DND-41 (cell line): ENCODE measurements at regions not wholly inside any gene's neighbourhood (a gene's known extent, or its start where the extent isn't known, plus 50 kb on each side); places are given as distances from the start of the nearest gene placed in this dataset.
"Not testable (repeated sequence)": the region's sequence is repeated elsewhere in the genome, so short reads cannot be mapped to it uniquely, and the experiment has no call there.

Experiments used
- ATAC-seq: fragments of 200-7000 bp; cut with Tn5 transposase; 3 replicates; pipeline ENCODE4 v1.9.1; 2021; ENCODE audit warnings: low read depth; ENCODE audit not compliant: insufficient read depth
- DNase-seq: peaks from one replicate; pipeline ENCODE4 v3.0.0-alpha.2; 2020
- H2AFZ ChIP-seq: 2 replicates; pipeline ENCODE4 v1.6.0; 2012; ENCODE audit warnings: low read depth, low read length
- H3K27ac ChIP-seq: 2 replicates; pipeline ENCODE4 v1.5.1; 2012; ENCODE audit warnings: low read length, inconsistent platforms
- H3K27me3 ChIP-seq: fragments of 200-600 bp; sonication (generic); 2 replicates; pipeline ENCODE4 v1.6.0; 2012; ENCODE audit warnings: low read length, mild to moderate bottlenecking, inconsistent platforms; ENCODE audit not compliant: insufficient read depth, poor library complexity
- H3K36me3 ChIP-seq: 2 replicates; pipeline ENCODE4 v1.5.1; 2012; ENCODE audit warnings: low read length, inconsistent platforms; ENCODE audit not compliant: insufficient read depth
- H3K4me1 ChIP-seq: 2 replicates; pipeline ENCODE4 v1.5.1; 2012; ENCODE audit warnings: mild to moderate bottlenecking, low read length; ENCODE audit not compliant: insufficient read depth
- H3K4me2 ChIP-seq: 2 replicates; pipeline ENCODE4 v1.6.0; 2012; ENCODE audit warnings: mild to moderate bottlenecking, moderate library complexity, low read length, inconsistent platforms; ENCODE audit not compliant: insufficient read depth
- H3K4me3 ChIP-seq, 2 experiments: fragments of 200-600 bp in 1 of 2; shearing (Covaris generic) in 1 of 2; 2 replicates each; pipeline ENCODE4 v1.5.1; 2012 to 2016; ENCODE audit warnings: inconsistent platforms in 2 of 2, low read length in 2 of 2, mild to moderate bottlenecking in 2 of 2, low read depth in 1 of 2, moderate library complexity in 1 of 2
- H3K79me2 ChIP-seq: 2 replicates; pipeline ENCODE4 v1.6.0; 2012; ENCODE audit warnings: low read length, inconsistent platforms; ENCODE audit not compliant: insufficient read depth
- H3K9ac ChIP-seq: 2 replicates; pipeline ENCODE4 v1.6.0; 2012; ENCODE audit warnings: low read depth, mild to moderate bottlenecking, inconsistent platforms, low read length, moderate library complexity
- H3K9me3 ChIP-seq: 2 replicates; pipeline ENCODE4 v1.5.1; 2012; ENCODE audit warnings: low read length, moderate library complexity, mild to moderate bottlenecking, inconsistent platforms; ENCODE audit not compliant: insufficient read depth, severe bottlenecking
- H4K20me1 ChIP-seq: 2 replicates; pipeline ENCODE4 v1.6.0; 2012; ENCODE audit warnings: low read length; ENCODE audit not compliant: insufficient read depth
- EZH2 ChIP-seq: IDR thresholded peaks from 3 replicates; pipeline ENCODE4 v1.6.1; 2012; ENCODE audit warnings: borderline replicate concordance, low read depth, mild to moderate bottlenecking, moderate library complexity, low read length, inconsistent platforms; ENCODE audit not compliant: severe bottlenecking
- TF ChIP-seq, protein P1 (sequence below): IDR thresholded peaks from 2 replicates; pipeline ENCODE4 v1.5.1; 2012; ENCODE audit warnings: borderline replicate concordance, low read length, moderate library complexity, mild to moderate bottlenecking; ENCODE audit not compliant: poor library complexity, severe bottlenecking; ENCODE audit errors: extremely low read depth

DNA sequence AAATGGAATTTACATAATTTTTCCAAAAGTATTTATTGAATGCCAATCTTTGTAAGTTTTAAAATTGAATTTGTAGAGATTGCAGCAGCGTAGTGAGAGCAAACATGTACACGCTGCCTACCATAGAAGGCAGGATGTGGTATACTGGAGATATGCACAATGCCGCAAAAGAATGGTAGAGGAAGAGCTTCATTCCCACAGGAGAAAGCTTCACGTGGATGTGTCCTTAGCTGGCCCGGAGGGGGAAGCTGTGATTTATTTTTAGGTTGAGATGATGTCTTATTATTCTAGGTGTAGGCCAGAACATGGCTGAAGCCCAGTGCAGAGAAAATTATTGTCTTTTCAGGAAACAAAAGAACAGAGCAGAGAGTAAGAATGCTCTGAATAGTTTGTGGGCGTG, 743.3 kb upstream of the BCHE start:
- no peak for ATAC-seq
- Histone ChIP-seq H3K4me2 (no peak overlapping the region), H3K27ac (no peak overlapping the region), H3K4me1 (no peaks in the 10 kb centered on the region), H3K4me3 (no peak overlapping the region), H3K9me3 (no peaks in the 10 kb centered on the region), H2AFZ (no peak overlapping the region), H3K79me2 (no peaks in the 10 kb centered on the region), H3K27me3 (no peaks in the 10 kb centered on the region), H3K9ac (no peak overlapping the region), H3K36me3 (no peaks in the 10 kb centered on the region), H4K20me1 (no peaks in the 10 kb centered on the region)
- no peak for DNase-seq
- TF ChIP-seq, protein P1, sequence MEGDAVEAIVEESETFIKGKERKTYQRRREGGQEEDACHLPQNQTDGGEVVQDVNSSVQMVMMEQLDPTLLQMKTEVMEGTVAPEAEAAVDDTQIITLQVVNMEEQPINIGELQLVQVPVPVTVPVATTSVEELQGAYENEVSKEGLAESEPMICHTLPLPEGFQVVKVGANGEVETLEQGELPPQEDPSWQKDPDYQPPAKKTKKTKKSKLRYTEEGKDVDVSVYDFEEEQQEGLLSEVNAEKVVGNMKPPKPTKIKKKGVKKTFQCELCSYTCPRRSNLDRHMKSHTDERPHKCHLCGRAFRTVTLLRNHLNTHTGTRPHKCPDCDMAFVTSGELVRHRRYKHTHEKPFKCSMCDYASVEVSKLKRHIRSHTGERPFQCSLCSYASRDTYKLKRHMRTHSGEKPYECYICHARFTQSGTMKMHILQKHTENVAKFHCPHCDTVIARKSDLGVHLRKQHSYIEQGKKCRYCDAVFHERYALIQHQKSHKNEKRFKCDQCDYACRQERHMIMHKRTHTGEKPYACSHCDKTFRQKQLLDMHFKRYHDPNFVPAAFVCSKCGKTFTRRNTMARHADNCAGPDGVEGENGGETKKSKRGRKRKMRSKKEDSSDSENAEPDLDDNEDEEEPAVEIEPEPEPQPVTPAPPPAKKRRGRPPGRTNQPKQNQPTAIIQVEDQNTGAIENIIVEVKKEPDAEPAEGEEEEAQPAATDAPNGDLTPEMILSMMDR, result no peak
- TF ChIP-seq EZH2, result no peak

DNA sequence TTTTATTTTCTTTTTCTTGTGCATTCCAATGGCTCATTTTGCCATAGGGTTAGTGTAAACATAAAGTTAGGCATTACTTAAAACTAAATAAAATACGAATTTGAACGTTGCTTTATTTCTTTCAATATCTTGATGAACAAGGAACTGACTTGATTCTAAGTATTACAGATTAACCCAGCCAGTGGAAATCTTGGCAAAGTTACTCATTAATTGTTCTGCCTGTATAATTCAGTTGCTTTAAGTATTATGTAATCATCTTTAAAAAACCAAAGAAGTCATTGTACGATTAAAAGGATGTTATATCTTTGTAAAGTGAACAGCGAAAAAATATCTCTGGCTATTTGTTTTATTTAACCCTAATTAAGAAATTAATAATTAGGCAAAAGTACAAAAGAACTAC, 737.9 kb upstream of the BCHE start:
- DNase-seq (no peak), ATAC-seq (no peak)
- Histone ChIP-seq H3K27ac (no peak overlapping the region), H2AFZ (no peak overlapping the region), H4K20me1 (no peaks in the 10 kb centered on the region), H3K4me1 (no peaks in the 10 kb centered on the region), H3K27me3 (no peaks in the 10 kb centered on the region), H3K4me2 (no peak overlapping the region), H3K36me3 (no peaks in the 10 kb centered on the region), H3K9ac (no peak overlapping the region), H3K79me2 (no peaks in the 10 kb centered on the region), H3K9me3 (no peaks in the 10 kb centered on the region), H3K4me3 (no peak overlapping the region)
- no peak for TF ChIP-seq EZH2
- TF ChIP-seq, protein P1, result no peak

DNA sequence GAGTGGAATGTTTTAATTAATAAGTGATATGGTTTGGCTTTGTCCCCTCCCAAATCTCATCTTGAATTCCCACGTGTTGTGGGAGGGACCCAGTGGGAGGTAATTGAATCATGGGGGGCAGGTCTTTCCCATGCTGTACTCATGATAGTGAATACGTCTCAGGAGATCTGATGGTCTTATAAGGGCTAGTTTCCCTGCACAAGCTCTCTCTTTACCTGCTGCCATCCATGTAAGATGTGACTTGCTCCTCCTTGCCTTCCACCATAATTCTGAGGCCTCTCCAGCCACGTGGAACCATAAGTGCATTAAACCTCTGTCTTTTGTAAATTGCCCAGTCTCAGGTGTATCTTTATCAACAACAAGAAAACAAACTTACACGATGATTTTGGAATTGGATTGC, 734.5 kb upstream of the BCHE start:
- H3K4me2 ChIP-seq, ATAC-seq, H3K9ac ChIP-seq, H3K27ac ChIP-seq, H3K36me3 ChIP-seq, H3K27me3 ChIP-seq, H4K20me1 ChIP-seq, H3K9me3 ChIP-seq, H3K4me1 ChIP-seq, H3K4me3 ChIP-seq, H3K79me2 ChIP-seq, H2AFZ ChIP-seq, DNase-seq: not testable (repeated sequence)

GRCh38 chr3:166570102-166570501, 732.9 kb upstream of the BCHE start:
- Histone ChIP-seq H3K4me2 (no peak overlapping the region), H4K20me1 (no peaks in the 10 kb centered on the region), H3K27me3 (no peaks in the 10 kb centered on the region), H3K4me1 (no peaks in the 10 kb centered on the region), H3K79me2 (no peaks in the 10 kb centered on the region), H3K9me3 (no peaks in the 10 kb centered on the region), H3K9ac (no peak overlapping the region), H3K36me3 (no peaks in the 10 kb centered on the region), H3K27ac (no peak overlapping the region), H3K4me3 (no peak overlapping the region), H2AFZ (no peak overlapping the region)
- ATAC-seq (no peak), DNase-seq (no peak)
- TF ChIP-seq, protein P1, result no peak
- no peak for TF ChIP-seq EZH2
